ENCODE measurements at regions not wholly inside any gene's neighbourhood (a gene's known extent, or its start where the extent isn't known, plus 50 kb on each side); places are given as distances from the start of the nearest gene placed in this dataset.

DNA sequence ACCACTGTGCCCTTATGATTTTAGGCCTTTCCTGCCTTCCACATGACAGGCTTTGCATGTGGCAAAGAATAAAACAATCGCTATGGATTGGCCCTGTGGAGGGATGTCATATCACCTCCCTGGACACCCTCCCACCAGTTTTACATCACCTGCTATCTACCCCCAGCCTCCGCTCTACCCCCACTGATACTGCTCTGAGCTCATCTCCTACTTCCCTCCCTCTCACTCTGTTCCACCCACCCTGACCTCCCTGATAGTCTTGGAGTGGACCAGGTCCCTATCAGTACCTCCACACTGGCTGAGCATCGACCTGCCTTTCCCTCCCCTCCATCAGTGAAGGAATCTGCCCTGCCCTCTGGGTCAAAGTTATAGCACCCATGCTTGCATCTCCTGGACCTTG is 91.8 kb upstream of the FOXN3 start:
- no peak for ATAC-seq
- Histone ChIP-seq H4K20me1 (ENCODE audit: control insufficient read depth, insufficient read depth) (no peaks in the 10 kb centered on the region), H3K27me3 (replicated peaks in 1 of 2; ENCODE audit: control insufficient read depth in 2 of 2, insufficient read depth in 2 of 2, low read length in 1 of 2) (no peaks in the 10 kb centered on the region), H3K27ac (ENCODE audit: control insufficient read depth, insufficient read depth) (no peak overlapping the region), H2AFZ (ENCODE audit: control insufficient read depth, low read depth, low read length) (no peak overlapping the region), H3K9me3 (replicated peaks; ENCODE audit: control insufficient read depth, insufficient read depth, low read length) (no peaks in the 10 kb centered on the region), H3K79me2 (ENCODE audit: control insufficient read depth, insufficient read depth, low read length) (no peaks in the 10 kb centered on the region), H3K36me3 (ENCODE audit: control insufficient read depth in 2 of 2, insufficient read depth in 2 of 2, low read length in 1 of 2) (no peaks in the 10 kb centered on the region), H3K4me1 (ENCODE audit: control insufficient read depth, insufficient read depth, low read length) (peaks cover 44% of the 10 kb centered on the region), H3K4me2 (ENCODE audit: control insufficient read depth, insufficient read depth) (no peak overlapping the region), H3K9ac (ENCODE audit: control insufficient read depth, insufficient read depth, low read length) (no peak overlapping the region), H3K4me3 (no peak overlapping the region)
- in situ Hi-C loops (cut with MboI) = no loop called here
- ChIA-PET RAD21 (ENCODE audit: unreplicated experiment) (no interaction called here), CTCF (no interaction called here), SMC1A (ENCODE audit: uncharacterized antibody, unreplicated experiment) (interaction anchor here (1.4 kb wide), 1 partner anchor 79 kb away, joined by 3 read pairs; no protein-coding TSS in a partner anchor), POLR2A (no interaction called here)
- no TSS peak for BruUV-seq (replicated peaks)
- no peak for DNase-seq (ENCODE audit: low read depth, low spot score)
- intact Hi-C loops (cut with micrococcal nuclease; ENCODE audit: unreplicated experiment) = no loop called here
- 61% methylated on average over 3 of the region's 3 CpGs for WGBS (ENCODE audit: insufficient coverage, insufficient replicate concordance, low lambda C conversion rate, missing lambda C conversion rate)
- no peak for TF ChIP-seq ZNF217 (IDR thresholded peaks at IDR 0.05)
- TF ChIP-seq GATAD2B (conservative IDR thresholded peaks at IDR 0.05; ENCODE audit: low read depth) = no peak
- no peak for TF ChIP-seq IKZF2 (IDR thresholded peaks at IDR 0.05)
- no peak for FAIRE-seq

DNA sequence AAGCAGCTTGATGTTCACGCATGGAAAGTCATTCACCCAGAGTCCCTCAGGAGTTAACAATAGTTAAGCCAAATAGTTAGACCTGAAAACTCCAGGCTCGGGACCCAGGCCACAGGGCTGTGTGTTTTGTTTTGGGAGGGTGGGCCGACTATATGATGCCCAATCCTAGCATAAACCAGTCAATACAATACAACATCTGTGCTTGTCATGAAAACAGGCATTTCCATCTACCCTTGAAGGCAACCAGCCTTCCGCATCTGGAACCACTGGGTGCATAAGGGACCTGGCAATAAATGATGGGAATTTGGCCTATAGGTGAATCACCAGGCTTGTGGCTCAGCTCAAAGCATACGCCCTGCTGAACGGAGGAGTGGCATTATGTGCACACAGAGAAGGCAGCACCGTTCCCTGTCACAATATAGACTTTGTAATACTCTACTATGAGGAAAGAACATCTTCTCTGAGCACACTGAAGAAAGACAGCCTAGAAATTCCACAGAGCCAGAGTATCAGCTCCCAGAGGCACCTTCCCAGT is 91.0 kb upstream of the FOXN3 start:
- intact Hi-C loops (cut with micrococcal nuclease; ENCODE audit: unreplicated experiment) = no loop called here
- no peaks in the 10 kb centered on the region for H3K79me2 ChIP-seq (ENCODE audit: control insufficient read depth, insufficient read depth, low read length)
- no peak overlapping the region for H2AFZ ChIP-seq (ENCODE audit: control insufficient read depth, low read depth, low read length)
- no peak overlapping the region for H3K9ac ChIP-seq (ENCODE audit: control insufficient read depth, insufficient read depth, low read length)
- ChIA-PET POLR2A (no interaction called here), CTCF (no interaction called here), RAD21 (ENCODE audit: unreplicated experiment) (interaction anchor here (1.2 kb wide), 1 partner anchor 14 kb away, joined by 3 read pairs; no protein-coding TSS in a partner anchor), SMC1A (ENCODE audit: uncharacterized antibody, unreplicated experiment) (interaction anchor here (1.2 kb wide), 1 partner anchor 64 kb away, joined by 3 read pairs; no protein-coding TSS in a partner anchor)
- H4K20me1 ChIP-seq (ENCODE audit: control insufficient read depth, insufficient read depth) = no peaks in the 10 kb centered on the region
- no peak overlapping the region for H3K4me3 ChIP-seq
- no peaks in the 10 kb centered on the region for H3K27me3 ChIP-seq (replicated peaks in 1 of 2; ENCODE audit: control insufficient read depth in 2 of 2, insufficient read depth in 2 of 2, low read length in 1 of 2)
- H3K27ac ChIP-seq (ENCODE audit: control insufficient read depth, insufficient read depth) = no peak overlapping the region
- ATAC-seq (no peak), DNase-seq (ENCODE audit: low read depth, low spot score) (no peak), FAIRE-seq (no peak)
- no peak overlapping the region for H3K4me2 ChIP-seq (ENCODE audit: control insufficient read depth, insufficient read depth)
- TF ChIP-seq STAT1 (conservative IDR thresholded peaks at IDR 0.05) (no peak), ZSCAN29 (IDR thresholded peaks at IDR 0.05) (0 out of 2 replicates have a peak, but pooled peaks have one; percentile 9)
- in situ Hi-C loops (cut with MboI) = no loop called here
- 64% methylated on average over 7 of the region's 7 CpGs for WGBS (ENCODE audit: insufficient coverage, insufficient replicate concordance, low lambda C conversion rate, missing lambda C conversion rate)
- no TSS peak for BruUV-seq (replicated peaks)
- H3K36me3 ChIP-seq (ENCODE audit: control insufficient read depth in 2 of 2, insufficient read depth in 2 of 2, low read length in 1 of 2) = no peaks in the 10 kb centered on the region
- H3K9me3 ChIP-seq (replicated peaks; ENCODE audit: control insufficient read depth, insufficient read depth, low read length) = no peaks in the 10 kb centered on the region
- H3K4me1 ChIP-seq (ENCODE audit: control insufficient read depth, insufficient read depth, low read length) = peaks cover 52% of the 10 kb centered on the region

Measured in GM12878 (cell line).